Globus pallidus (tissue), 1 donor: ENCODE measurements at regions not wholly inside any gene's neighbourhood (a gene's known extent, or its start where the extent isn't known, plus 50 kb on each side); places are given as distances from the start of the nearest gene placed in this dataset.

ENCODE experiments used
- DNase-seq: peaks from one replicate; pipeline ENCODE4 v3.0.0-alpha.2; 2015; ENCODE audit warnings: low spot score

DNA sequence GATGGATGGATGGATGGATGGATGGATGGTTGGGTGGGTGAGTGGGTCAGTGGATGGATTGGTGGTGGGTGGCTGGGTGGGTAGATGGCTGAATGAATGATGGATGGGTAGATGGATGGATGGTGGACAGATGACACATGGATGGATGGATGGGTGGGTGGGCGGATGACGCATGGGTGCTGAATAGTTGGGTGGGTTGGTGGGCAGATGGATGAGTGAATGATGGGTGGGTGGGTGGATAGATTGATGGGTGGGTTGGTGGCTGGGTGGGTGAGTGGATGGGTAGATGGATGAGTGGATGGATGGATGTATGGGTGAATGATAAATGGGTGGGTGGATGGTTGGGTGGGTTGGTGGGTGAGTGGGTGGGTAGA lies 69.9 kb upstream of the NKX1-1 start:
- DNase-seq: no peak

DNA sequence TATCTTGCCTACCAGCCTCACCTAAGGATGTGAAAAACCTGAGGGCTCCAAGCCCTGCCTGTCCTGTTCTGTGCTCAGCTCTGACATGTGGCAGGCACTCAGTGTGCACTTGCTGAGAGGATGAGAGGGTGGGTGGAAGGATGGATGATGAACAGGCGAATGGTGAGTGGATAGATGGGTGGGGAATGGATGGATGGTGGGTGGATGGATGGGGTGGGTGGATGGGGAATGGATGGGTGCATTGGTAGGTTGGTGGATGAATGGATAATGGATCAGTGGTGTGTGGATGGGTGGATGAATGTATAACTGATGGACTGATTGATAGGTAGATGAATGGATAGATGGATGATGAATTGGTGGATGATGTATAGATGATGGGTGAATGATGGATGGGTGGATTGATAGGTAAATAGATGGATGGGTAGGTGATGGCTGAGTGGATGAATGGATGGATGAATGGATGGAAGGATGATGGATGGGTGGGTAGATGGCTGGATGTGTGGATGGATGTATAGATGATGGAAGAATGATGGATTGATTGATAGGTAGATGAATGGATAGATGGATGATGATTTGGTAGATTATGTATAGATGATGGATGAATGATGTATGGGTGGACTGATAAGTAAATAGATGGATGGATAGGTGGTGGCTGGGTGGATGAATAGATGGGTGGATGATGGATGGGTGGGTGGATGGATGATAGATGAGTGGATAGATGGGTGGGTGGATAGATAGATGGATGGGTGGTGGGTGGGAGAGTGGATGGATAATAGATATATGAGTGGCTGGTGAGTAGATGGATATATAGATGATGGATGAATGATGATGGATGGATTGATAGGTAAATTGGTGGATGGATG lies 69.3 kb upstream of the NKX1-1 start:
- no peak for DNase-seq

DNA sequence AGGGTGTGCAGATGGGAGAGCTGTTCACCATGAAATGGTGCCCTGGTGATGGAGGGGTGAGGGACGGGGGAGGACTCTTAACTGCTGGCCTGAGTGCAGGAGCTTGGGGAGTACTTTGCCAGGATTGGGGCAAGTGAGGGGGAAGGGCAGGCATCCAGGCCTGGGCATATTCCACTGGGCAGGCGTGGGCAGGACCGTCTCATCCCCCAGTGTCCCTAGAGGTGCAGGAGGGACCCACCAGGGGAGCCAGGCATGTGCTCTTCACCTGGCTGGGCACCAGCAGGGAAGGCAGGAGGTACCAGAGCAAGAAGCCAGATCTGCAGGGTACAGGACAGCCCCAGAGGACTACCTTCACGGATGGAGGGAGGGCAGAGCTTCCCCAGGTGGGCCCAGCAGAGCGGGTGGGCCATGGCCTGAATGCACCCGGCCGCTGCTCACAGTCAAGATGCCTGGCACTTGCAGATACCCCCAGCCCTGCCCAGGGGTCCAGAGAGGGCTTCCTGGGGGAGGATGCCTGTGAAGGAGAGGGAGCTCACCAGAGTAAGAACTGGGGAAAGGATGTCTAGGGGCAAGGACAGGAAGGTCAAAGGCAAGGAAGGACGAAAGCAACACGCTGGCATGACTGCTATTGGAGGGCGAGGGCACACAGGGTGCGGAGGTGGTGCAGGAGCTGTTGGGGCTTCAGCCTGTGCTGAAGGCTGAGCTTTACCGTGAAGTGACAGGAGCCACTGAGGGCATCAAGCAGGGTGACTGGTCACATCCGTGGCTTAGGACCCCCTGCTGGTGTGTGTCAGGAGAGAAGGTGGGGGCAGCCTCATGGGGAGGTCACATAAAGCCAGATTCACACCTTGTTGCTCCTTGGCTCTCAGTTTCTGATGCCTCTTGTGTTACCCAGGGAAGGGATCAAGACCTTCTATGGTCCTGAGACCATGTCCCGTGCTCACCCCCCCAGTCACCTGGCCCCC lies 68.2 kb upstream of the NKX1-1 start:
- no peak for DNase-seq

DNA sequence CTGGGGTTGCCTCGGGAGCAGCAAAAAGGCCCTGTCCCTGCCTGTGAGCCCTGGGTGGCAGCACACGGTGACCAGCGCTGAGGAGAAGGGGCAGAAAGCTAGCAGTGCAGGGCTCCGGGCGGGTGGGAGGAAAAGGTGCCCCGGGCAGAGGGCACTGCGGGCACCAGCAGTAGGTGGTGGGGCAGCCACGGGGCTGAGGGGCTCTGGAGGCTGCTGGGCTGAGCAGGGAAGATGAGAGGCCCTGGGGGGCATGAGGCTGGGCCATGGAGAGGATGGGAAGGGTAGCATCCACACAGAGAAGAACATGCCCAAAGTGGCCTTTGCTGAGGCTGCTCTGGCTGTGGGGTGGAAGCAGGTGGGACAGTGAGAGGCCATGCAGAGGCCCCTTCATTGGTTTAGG lies 67.5 kb upstream of the NKX1-1 start:
- DNase-seq: no peak

DNA sequence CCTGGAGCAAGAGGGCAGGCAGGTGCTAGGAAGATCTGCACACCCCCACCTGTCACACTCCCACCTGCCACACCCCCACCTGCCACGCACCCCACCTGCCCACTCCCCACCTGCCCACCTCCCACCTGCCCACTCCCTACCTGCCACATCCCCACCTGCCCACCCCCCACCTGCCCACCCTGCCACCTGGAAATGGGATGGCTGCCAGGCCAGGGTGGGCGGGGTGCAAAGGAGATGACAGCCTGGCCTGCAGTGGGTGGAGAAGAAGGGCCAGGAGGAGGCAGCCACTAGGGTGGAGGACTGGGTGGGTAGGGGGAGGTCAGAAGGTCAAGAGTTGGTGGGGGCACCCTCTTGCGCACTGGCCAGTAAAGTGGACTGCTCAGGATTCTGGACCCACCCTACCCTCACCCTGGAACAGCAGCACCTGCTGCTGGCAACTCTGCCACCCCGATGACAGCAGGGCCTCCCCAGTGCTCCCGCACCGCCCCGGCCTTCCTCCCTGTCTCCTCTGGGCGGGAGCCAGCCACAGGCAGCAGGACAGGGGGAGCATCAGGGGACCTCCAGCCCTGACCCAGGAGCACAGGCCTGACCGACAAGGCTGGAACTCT lies 66.8 kb upstream of the NKX1-1 start:
- DNase-seq: no peak

DNA sequence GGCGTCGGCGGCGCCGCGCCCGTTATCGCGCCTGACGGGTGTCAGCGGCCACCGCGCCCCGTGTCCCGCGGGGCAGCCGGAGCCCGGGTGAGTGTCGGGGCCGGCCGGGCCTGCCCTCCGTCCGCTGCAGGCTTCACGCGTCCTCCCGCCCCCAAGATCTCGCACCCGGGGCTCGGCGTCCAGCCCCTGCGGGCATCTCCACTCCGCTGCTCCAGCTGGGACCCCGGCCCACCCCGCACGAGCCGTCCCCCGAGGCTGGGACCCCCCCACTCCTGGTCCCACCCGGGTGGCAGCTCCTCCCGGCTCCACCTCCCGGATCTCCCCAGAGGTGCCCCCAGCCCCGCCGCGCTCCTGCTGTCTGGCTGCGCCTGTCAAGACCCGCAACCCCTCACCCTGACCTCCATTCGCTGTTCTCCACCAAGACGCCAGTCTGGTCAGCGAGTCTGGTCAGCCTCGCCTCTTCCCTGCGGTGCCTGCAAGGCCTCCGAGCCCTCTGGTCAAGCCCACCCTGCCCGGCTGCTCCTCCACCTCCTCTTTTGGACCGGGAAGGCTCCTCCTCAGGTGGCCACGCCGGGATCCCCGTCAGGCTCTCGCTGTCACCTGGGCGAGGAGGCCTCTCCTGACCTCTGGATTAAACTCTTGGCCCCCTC lies 66.0 kb upstream of the NKX1-1 start:
- no peak for DNase-seq

DNA sequence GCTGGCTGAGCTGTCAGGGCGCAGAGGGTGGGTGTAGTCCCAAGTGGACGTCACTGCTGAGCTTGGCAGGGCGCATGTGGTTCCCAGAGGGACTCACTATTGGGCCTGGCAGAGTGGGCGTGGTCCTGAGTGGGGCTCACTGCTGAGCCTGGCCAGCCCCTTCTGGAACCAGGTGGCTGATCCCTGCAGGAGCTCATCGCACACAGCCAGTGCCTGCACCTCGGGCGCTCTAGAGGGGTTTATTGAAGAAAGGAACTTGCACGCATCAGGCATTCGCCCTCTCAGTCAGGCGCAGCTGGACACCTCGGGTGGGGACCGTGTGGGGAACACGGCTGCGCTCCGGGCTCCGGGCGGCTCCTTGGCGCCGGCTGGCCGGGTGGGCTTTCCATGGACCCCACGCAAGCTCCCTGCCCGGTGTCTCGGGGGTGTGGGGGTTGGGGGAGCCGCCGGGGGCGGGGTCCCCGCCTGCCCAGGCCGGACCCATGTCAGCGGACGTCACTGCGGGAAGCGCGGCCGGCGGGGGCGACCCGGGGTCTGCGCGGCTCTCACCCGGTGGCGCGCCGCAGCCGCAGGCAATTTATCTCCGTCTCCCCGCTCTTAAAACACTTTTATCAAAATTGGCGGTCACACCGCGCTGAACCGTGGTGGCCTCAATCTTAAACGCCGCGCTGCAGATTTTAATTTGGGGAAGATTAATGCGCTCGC lies 65.4 kb upstream of the NKX1-1 start:
- no peak for DNase-seq

DNA sequence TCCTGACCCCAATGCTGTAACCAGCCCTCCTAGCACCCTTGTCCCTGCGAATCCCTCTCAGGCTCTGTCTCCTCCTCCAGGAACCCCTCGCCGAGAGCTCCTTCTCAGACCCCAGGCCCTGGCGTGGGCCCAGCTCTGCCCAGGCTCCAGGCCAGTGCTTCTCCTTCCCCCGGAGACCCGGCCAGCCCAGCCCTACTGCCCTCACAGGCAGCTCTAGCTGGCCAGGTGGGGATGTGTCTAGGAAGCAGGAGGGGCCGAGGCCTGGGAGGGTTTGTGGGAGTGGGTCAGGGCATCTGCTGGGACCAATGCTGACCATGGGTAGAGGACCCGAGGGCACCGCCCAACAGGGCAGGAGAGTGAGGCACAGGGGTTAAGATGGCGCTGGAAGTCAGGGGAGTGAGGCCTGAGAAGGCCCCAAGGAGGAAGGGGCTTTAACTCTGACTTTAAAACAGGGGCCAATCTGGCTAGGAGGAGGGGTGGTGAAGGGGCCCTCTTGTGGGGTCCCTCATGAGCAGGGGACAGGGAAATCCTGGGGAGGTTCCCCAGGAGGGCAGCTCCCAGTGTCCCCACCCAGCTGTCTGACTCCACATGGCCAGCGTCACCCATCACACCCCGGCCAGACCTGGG lies 64.7 kb upstream of the NKX1-1 start:
- no peak for DNase-seq

DNA sequence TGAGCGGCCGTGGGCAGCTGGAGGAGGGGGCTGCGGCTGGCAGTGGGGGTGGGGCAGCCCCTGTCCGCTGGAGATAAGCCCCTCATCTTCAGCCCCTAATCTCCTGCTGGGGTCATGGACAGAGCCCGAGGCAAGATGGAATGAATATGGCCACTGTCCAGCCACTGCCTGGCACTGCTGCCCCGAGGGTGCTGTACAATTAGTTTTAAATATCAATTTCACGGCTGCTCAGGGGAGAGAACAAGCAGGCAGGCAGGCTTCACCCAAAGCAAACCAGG lies 64.1 kb upstream of the NKX1-1 start:
- DNase-seq: no peak

DNA sequence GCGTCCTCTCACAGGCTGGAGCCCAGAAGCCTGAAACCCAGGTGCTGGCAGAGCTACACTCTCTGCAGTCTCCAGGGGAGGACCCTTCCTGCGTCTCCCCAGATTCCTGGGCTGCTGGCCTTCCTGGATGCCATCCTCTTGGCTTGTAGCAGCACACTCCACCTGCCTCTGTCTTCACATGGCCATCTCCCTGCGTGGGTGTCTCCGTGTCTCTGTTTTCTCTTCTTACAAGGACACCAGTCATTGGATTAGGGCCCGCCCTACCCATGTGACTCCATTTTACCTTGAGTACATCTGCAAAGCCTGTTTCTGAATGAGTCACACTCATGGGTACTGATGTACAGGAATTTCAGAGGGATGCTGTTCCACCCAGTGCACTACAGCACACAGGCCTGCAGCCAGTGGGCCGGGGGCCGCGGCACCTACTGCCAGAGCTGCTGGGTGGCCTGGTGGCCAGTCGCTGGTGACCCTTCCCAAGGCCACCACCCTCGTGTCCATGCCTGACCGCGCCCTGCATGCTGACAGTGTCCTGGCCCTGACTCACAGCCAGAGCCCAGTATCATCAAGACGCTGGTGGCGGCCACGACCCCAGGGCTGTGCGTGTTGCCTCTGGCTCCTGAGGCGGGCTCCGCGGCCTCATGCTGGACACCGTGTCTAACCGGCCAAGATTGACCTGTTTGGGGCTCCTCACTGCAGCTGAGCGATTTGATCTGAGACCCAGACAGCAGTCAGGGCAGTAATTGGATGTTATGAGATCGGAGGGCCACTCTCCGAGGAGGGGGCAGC lies 63.6 kb upstream of the NKX1-1 start:
- DNase-seq: no peak

DNA sequence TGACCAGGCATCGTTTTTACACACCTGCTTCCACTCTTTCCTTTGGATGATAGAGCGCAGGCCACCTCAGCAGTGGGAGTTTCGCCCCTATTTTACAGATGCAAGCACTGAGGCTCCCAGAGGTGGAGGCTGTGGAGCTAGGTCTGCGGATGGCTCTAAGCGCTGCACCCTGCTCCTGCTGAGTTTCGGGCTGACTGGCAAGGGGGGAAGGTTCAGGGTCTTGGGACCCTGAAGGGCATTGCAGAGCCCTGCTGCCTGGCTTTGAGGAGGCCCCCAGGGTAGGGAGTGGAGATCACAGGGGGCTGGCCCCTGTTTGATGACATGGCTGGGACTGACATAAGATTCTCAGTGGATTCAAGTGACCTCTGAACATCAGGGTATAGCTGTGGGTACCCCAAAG lies 62.8 kb upstream of the NKX1-1 start:
- DNase-seq: no peak

DNA sequence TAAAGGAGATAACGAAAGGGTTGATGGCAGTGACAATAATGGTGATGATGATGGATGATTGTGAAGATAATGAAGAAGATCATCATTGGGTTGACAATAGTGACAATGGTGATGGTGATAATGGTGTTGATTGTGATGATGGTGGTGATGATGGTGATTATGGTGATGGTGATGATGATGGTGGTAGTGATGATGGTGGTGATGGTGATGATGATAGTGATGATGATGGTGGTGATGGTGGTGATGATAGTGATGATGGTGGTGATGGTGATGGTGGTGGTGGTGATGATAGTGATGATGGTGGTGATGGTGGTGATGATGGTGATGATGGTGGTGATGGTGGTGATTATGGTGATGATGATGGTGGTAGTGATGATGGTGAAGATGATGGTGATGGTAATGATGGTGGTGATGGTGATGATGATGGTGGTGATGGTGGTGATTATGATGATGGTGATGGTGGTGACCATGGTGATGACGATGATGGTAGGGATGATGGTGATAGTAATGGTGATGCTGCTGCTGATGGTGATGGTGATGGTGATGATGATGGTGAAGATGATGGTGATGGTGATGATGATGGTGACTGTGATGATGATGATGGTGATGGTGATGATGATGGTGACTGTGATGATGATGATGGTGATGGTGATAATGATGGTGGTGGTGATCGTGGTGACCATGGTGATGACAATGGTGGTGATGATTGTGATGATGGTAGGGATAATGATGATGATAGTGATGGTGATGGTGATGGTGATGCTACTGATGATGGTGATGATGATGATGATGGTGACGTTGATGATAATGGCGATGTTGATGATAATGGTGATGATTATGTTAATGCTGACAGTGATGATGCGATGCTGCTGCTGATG lies 61.6 kb upstream of the NKX1-1 start:
- DNase-seq: no peak

DNA sequence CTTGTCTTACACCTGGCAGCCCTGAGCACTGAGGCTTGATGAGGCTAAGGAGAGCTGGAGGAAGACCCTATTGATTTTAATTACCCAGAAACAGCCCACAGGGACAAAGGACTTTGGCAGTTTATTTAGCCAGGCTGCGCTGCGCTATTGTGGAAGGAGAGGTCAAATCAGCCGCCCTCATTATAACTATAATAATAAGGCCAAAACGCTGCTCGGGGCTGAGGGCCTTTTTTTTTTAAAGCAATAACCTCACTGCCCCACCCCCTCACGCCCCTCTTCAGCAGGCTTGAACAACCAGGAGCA lies 60.6 kb upstream of the NKX1-1 start:
- DNase-seq: no peak

DNA sequence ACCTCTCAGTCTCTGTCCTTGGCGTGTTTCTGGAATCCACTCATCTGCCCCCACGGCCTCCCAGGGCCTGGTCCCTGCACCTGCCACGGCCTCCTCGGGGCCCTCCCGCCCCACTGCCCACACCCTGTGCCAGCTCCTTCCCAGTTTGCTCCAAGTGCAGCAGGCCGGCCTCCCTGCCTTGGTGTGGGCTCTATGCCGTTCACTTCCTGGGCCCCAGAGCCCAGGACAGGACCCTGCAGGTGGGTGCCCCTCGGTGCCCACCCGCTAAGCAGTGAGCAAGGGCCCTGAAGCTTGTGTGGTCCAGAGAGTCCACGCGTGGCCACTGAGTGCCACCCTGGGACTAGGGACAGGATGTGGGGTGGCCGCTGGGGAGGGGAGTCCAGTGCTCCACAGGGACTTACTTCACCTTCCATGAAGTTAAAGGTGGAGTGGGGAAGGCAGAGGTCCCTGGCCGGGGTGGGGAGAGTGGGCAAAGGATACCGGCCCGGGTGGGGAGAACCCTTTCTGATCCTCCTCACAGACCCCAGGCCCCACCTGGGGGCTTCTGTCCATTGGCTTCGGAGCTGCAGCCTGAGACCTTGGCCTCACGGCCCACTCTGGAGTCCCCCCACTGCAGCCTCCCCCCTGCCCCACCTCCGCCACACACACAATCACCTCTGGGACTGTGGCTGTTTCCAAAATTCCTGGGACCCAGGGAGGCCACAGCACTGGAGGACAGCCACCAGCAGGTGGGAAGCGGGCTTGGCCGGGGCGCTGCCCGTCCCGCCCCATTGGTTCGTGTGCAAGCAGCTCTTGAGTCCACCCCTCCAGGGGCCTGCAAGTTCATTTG lies 60.0 kb upstream of the NKX1-1 start:
- no peak for DNase-seq

DNA sequence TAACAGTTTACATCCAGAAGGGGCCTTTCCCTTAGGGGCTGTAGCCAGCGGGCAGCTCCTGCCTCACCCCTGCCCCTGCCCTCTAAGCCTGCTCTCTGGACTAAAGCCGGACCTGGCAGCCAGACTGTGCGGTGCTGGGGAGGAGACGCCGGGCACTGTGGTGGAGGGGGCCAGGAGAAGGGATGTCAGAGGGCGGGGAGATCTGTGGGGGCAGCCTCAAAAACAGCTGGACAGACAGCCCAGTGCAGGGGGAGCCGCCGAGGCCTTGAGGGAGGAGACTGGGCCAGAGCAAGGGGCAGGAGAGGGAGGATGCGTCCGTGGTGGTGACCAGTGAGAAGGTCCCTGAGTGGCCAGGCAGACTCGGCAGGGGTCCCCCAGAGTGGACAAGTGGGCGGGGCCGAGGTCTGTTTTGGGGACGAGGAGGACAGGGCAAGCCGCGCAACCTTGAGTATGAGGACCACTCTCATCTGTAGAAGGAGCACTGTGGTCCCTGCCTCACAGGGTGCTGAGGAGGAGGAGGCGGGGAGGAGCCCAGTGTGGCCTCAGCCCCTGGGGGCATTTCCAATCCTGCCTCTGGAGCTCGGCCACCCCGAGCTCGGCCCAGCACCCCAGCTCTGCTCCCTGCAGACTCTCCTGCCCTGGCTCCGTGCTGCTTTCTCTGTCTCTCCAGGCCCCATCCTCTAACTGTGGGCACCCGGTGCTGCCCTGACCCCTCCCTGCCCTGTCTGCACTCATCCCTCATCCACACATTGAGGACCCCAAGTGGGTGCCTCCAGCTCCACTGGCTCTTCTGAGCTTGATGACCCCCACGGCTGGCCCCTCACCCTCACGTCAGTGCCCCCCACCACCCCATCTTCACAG lies 59.2 kb upstream of the NKX1-1 start:
- no peak for DNase-seq

DNA sequence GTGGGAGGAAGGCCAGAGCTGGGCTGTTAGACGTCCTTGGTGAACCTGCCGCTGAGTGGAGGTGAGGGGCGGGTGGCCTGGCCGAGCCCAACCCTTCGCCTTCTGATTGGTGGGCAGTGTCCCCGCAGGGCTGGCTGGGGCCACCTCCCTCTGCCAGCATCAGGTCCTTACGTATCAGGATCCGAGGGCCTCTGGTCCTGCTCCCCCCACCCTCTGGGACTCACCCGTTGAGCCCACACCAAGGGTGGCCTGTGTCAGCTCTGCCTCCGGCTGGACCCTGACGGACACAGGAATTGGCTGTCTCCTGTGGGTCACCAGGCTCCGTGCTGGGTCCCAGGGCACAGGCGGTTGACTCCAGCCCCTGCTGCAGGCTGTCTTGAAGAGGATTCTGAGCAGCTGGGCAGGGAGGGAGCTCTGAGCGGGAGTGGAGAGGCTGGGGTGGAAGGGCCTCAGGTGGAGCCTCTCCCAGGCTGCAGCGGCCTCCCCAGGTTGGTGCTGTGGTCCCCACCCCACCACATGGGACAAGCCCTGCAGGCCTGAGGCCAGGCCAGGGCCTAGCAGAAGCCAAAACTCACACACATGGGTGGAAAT lies 58.4 kb upstream of the NKX1-1 start:
- no peak for DNase-seq

DNA sequence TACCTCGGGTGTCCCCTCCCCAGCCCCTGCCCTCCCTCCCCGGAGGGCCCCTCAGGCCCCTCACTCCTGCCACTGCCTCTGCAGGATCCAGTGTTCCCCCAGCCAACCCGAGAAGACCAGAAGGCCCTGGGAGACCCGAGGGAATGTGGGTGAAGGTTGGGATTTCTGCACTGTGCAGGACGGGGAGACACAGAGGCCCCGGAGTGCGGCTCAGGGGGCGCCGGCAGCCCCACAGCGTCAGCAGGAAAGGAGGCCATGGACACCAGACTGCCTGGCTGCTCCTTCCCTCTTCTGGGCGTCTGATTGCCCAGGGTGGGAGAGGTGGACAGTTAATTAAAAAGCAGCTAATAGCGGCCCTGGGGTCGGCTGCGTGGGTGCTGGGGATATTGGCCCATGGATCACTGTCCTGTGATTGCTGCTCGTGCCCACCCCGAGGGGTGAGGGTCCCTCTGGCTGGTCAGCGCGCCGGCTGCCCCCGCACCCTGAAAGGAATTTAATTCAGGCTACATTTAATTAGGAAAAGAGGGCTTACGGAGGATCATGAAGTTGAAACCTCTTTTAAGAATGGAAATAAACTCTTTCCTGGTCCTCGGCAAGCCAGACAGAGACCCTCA lies 57.8 kb upstream of the NKX1-1 start:
- DNase-seq: no peak
